Muscle of leg (tissue), 3 donors: ENCODE measurements at regions not wholly inside any gene's neighbourhood (a gene's known extent, or its start where the extent isn't known, plus 50 kb on each side); places are given as distances from the start of the nearest gene placed in this dataset.
"Not testable (repeated sequence)": the region's sequence is repeated elsewhere in the genome, so short reads cannot be mapped to it uniquely, and the experiment has no call there.

Experiments used
- DNase-seq: peaks from one replicate; pipeline ENCODE4 v3.0.0; 2013
- H3K27ac ChIP-seq: one replicate; pipeline ENCODE4 v1.5.1; 2013; ENCODE audit warnings: mild to moderate bottlenecking, low read length, control low read depth
- H3K27me3 ChIP-seq: one replicate; pipeline ENCODE4 v1.6.1; 2013; ENCODE audit warnings: low read length; ENCODE audit not compliant: control insufficient read depth, insufficient read depth
- H3K36me3 ChIP-seq: one replicate; pipeline ENCODE4 v1.6.1; 2013; ENCODE audit warnings: low read length; ENCODE audit not compliant: control insufficient read depth, insufficient read depth
- H3K4me1 ChIP-seq: one replicate; pipeline ENCODE4 v1.6.1; 2013; ENCODE audit warnings: low read length; ENCODE audit not compliant: control insufficient read depth, insufficient read depth
- H3K4me3 ChIP-seq: one replicate; pipeline ENCODE4 v1.5.1; 2013; ENCODE audit warnings: low read length, control low read depth
- H3K9me3 ChIP-seq: replicated peaks from 2 replicates; pipeline ENCODE4 v1.6.1; 2013; ENCODE audit warnings: low read depth, low read length; ENCODE audit not compliant: control insufficient read depth
- WGBS: methylation state at CpG from one replicate; pipeline ENCODE4 v1.1.5; 2013; ENCODE audit warnings: missing lambda C conversion rate; ENCODE audit not compliant: insufficient coverage; 5-methylcytosine and 5-hydroxymethylcytosine counted together

GRCh38 chr6:112539355-112539754 is 192.2 kb downstream of the RFPL4B start:
- no peaks in the 10 kb centered on the region for H3K4me1 ChIP-seq
- H3K36me3 ChIP-seq, result no peaks in the 10 kb centered on the region
- H3K27ac ChIP-seq, result no peak overlapping the region
- no peak overlapping the region for H3K4me3 ChIP-seq
- no peak for DNase-seq
- H3K9me3 ChIP-seq, result peaks cover 7% of the 10 kb centered on the region
- no peaks in the 10 kb centered on the region for H3K27me3 ChIP-seq
- WGBS, result no CpG with 5 or more reads among the region's 2 CpGs

- H3K4me3 ChIP-seq, H3K36me3 ChIP-seq, H3K27ac ChIP-seq, H3K27me3 ChIP-seq, H3K9me3 ChIP-seq, DNase-seq, H3K4me1 ChIP-seq: not testable (repeated sequence)
- 100% methylated on average over 2 of the region's 3 CpGs for WGBS
Measured at GRCh38 chr6:112541847-112542246, 194.7 kb downstream of the RFPL4B start.

- H3K4me3 ChIP-seq, H3K36me3 ChIP-seq, DNase-seq, H3K27ac ChIP-seq, H3K9me3 ChIP-seq, H3K4me1 ChIP-seq, H3K27me3 ChIP-seq: not testable (repeated sequence)
- no CpG with 5 or more reads among the region's 8 CpGs for WGBS
Measured at GRCh38 chr6:112547321-112548085, 200.4 kb downstream of the RFPL4B start.

- Histone ChIP-seq H3K4me1 (no peaks in the 10 kb centered on the region), H3K27ac (no peak overlapping the region), H3K9me3 (no peaks in the 10 kb centered on the region), H3K36me3 (no peaks in the 10 kb centered on the region), H3K27me3 (no peaks in the 10 kb centered on the region), H3K4me3 (no peak overlapping the region)
- DNase-seq, result no peak
- WGBS, result no CpG with 5 or more reads among the region's 1 CpG
Measured at GRCh38 chr6:112549749-112550148, 202.6 kb downstream of the RFPL4B start.

- DNase-seq, result no peak
- Histone ChIP-seq H3K4me1 (peaks cover 3% of the 10 kb centered on the region), H3K9me3 (no peaks in the 10 kb centered on the region), H3K27me3 (no peaks in the 10 kb centered on the region), H3K4me3 (no peak overlapping the region), H3K27ac (no peak overlapping the region), H3K36me3 (no peaks in the 10 kb centered on the region)
Measured at GRCh38 chr6:112557435-112557834, 210.3 kb downstream of the RFPL4B start.

GRCh38 chr6:112557961-112558360 is 210.8 kb downstream of the RFPL4B start:
- H3K4me3 ChIP-seq, result no peak overlapping the region
- H3K4me1 ChIP-seq, result peaks cover 4% of the 10 kb centered on the region
- no peaks in the 10 kb centered on the region for H3K27me3 ChIP-seq
- no peaks in the 10 kb centered on the region for H3K9me3 ChIP-seq
- H3K36me3 ChIP-seq, result no peaks in the 10 kb centered on the region
- no peak overlapping the region for H3K27ac ChIP-seq
- no peak for DNase-seq

- Histone ChIP-seq H3K4me3 (no peak overlapping the region), H3K36me3 (no peaks in the 10 kb centered on the region), H3K9me3 (no peaks in the 10 kb centered on the region), H3K27ac (no peak overlapping the region), H3K27me3 (no peaks in the 10 kb centered on the region), H3K4me1 (peaks cover 4% of the 10 kb centered on the region)
- no CpG with 5 or more reads among the region's 2 CpGs for WGBS
- DNase-seq, result no peak
Measured at GRCh38 chr6:112560651-112561050, 213.5 kb downstream of the RFPL4B start.

GRCh38 chr6:112562301-112563231 is 215.4 kb downstream of the RFPL4B start:
- Histone ChIP-seq H3K4me3 (no peak overlapping the region), H3K4me1 (peaks cover 4% of the 10 kb centered on the region), H3K9me3 (no peaks in the 10 kb centered on the region), H3K36me3 (no peaks in the 10 kb centered on the region), H3K27me3 (no peaks in the 10 kb centered on the region), H3K27ac (no peak overlapping the region)
- 44% methylated on average over 2 of the region's 7 CpGs for WGBS
- DNase-seq, result peak; percentile 74

GRCh38 chr6:112563368-112563767 is 216.2 kb downstream of the RFPL4B start:
- H3K4me3 ChIP-seq, result no peak overlapping the region
- H3K27ac ChIP-seq, result peak overlapping the region; percentile 4
- H3K9me3 ChIP-seq, result no peaks in the 10 kb centered on the region
- peaks cover 4% of the 10 kb centered on the region for H3K4me1 ChIP-seq
- no peaks in the 10 kb centered on the region for H3K36me3 ChIP-seq
- H3K27me3 ChIP-seq, result no peaks in the 10 kb centered on the region
- 37% methylated on average over 2 of the region's 3 CpGs for WGBS
- DNase-seq, result peak; percentile 29

- no peak overlapping the region for H3K27ac ChIP-seq
- no peaks in the 10 kb centered on the region for H3K36me3 ChIP-seq
- no peaks in the 10 kb centered on the region for H3K27me3 ChIP-seq
- DNase-seq, result no peak
- no peaks in the 10 kb centered on the region for H3K9me3 ChIP-seq
- no peaks in the 10 kb centered on the region for H3K4me1 ChIP-seq
- H3K4me3 ChIP-seq, result no peak overlapping the region
Measured at GRCh38 chr6:112568066-112568465, 220.9 kb downstream of the RFPL4B start.
